ENCODE measurements at regions not wholly inside any gene's neighbourhood (a gene's known extent, or its start where the extent isn't known, plus 50 kb on each side); places are given as distances from the start of the nearest gene placed in this dataset.

GRCh38 chr10:29157321-29157720, 131.5 kb upstream of the LYZL1 start:
- TF ChIP-seq CTCF (conservative IDR thresholded peaks at IDR 0.05) (no peak), ZFX (IDR thresholded peaks at IDR 0.05) (no peak)
